RWPE2 (cell line): ENCODE measurements at regions not wholly inside any gene's neighbourhood (a gene's known extent, or its start where the extent isn't known, plus 50 kb on each side); places are given as distances from the start of the nearest gene placed in this dataset.

Source experiments
- ATAC-seq: fragments of 200-7000 bp; cut with Tn5 transposase; 3 replicates; pipeline ENCODE4 v1.9.1; 2021; ENCODE audit warnings: low read depth
- DNase-seq: peaks from one replicate; pipeline ENCODE4 v3.0.0-alpha.2; 2020; ENCODE audit warnings: low spot score
- H3K27ac ChIP-seq: fragments of 450-650 bp; 2 replicates; pipeline ENCODE4 v1.5.1; 2017; ENCODE audit warnings: mild to moderate bottlenecking; ENCODE audit not compliant: poor library complexity, severe bottlenecking
- H3K27me3 ChIP-seq: fragments of 250-450 bp; sonication (Bioruptor Pico); 2 replicates; pipeline ENCODE4 v1.5.1; 2021; ENCODE audit warnings: mild to moderate bottlenecking, moderate library complexity; ENCODE audit not compliant: insufficient read depth, poor library complexity, severe bottlenecking
- H3K36me3 ChIP-seq: fragments of 250-450 bp; sonication (Bioruptor Pico); 2 replicates; pipeline ENCODE4 v1.5.1; 2020; ENCODE audit warnings: low read depth, mild to moderate bottlenecking, moderate library complexity
- H3K4me1 ChIP-seq: fragments of 250-450 bp; sonication (Bioruptor Pico); 2 replicates; pipeline ENCODE4 v1.5.1; 2021; ENCODE audit warnings: mild to moderate bottlenecking, moderate library complexity; ENCODE audit not compliant: insufficient read depth, poor library complexity, severe bottlenecking
- H3K4me3 ChIP-seq: fragments of 250-450 bp; sonication (Bioruptor Pico); 2 replicates; pipeline ENCODE4 v1.5.1; 2021; ENCODE audit warnings: mild to moderate bottlenecking, moderate library complexity; ENCODE audit not compliant: severe bottlenecking
- H3K9me3 ChIP-seq: fragments of 250-450 bp; sonication (Bioruptor Pico); 2 replicates; pipeline ENCODE4 v1.5.1; 2021; ENCODE audit warnings: mild to moderate bottlenecking, moderate library complexity; ENCODE audit not compliant: severe bottlenecking
- TF ChIP-seq, protein P1 (sequence below): fragments of 450-650 bp; IDR thresholded peaks from one replicate; pipeline ENCODE4 v1.5.1; 2017; ENCODE audit warnings: mild to moderate bottlenecking, moderate library complexity; ENCODE audit not compliant: poor library complexity, severe bottlenecking

DNA sequence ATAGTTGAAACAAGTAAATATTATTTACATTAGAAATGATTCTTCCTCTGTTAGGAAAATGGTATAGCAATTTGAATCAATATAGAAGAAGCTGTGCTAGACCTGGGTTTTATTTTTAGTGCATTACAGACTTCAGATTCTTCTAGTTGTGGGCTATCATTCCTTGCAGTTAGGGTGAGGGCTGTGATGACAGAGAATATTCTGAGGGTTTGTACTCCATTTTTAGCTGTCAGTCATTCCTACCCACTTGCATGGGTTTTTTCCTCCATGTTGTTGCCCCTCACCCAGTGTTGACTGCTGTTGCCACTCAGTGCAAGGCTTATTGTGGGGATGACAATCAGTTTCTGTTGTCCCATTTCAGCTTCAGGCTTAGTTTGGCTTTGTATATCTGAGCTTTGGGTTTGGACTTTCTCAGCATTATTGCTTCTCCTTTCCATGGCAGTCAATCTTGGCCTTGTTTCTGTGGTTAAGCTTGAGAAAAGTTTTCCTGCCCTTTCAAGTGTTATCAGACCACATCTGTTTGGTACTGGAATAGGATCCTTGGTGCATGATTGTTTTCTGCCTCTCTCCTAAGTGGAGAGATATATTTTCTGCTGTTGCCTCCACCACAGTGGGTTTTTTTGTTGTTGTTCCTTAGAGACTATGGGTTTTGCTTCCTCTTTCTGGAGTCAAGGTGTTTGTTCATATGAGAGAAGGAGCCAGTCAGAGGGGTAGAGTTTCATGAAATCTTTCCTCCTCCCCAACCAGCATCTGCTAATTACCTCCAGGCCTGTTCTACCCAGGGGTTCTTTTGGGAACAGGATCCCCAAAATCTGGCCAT lies 312.7 kb upstream of the CWC22 start:
- no peak overlapping the region for H3K4me3 ChIP-seq
- TF ChIP-seq, protein P1, sequence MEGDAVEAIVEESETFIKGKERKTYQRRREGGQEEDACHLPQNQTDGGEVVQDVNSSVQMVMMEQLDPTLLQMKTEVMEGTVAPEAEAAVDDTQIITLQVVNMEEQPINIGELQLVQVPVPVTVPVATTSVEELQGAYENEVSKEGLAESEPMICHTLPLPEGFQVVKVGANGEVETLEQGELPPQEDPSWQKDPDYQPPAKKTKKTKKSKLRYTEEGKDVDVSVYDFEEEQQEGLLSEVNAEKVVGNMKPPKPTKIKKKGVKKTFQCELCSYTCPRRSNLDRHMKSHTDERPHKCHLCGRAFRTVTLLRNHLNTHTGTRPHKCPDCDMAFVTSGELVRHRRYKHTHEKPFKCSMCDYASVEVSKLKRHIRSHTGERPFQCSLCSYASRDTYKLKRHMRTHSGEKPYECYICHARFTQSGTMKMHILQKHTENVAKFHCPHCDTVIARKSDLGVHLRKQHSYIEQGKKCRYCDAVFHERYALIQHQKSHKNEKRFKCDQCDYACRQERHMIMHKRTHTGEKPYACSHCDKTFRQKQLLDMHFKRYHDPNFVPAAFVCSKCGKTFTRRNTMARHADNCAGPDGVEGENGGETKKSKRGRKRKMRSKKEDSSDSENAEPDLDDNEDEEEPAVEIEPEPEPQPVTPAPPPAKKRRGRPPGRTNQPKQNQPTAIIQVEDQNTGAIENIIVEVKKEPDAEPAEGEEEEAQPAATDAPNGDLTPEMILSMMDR: no peak
- H3K4me1 ChIP-seq: peaks cover 3% of the 10 kb centered on the region
- no peaks in the 10 kb centered on the region for H3K9me3 ChIP-seq
- H3K27ac ChIP-seq: no peak overlapping the region
- no peaks in the 10 kb centered on the region for H3K27me3 ChIP-seq
- no peaks in the 10 kb centered on the region for H3K36me3 ChIP-seq
- no peak for DNase-seq
- ATAC-seq: no peak

DNA sequence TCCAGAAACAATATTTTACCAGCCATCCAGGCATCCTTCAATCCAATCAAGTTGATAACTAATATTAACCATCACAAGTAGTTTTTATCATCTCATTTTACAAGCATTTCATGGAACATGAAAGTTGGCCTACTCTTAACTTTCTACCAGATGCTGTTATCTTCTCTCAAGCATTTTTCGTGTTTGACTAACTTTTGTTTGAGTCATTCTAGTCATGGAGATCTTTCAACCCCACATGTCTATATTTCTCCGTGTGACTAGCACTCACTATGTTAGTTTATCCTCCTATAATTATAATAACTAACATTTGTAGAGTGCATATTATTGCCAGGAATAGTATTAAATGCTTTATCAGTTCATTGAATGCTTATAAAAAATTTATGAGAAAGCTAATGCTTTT lies 307.0 kb upstream of the CWC22 start:
- no peaks in the 10 kb centered on the region for H3K36me3 ChIP-seq
- H3K4me3 ChIP-seq: no peak overlapping the region
- TF ChIP-seq, protein P1: no peak
- H3K27ac ChIP-seq: no peak overlapping the region
- H3K9me3 ChIP-seq: peaks cover 3% of the 10 kb centered on the region
- no peaks in the 10 kb centered on the region for H3K4me1 ChIP-seq
- no peak for DNase-seq
- no peak for ATAC-seq
- H3K27me3 ChIP-seq: no peaks in the 10 kb centered on the region

DNA sequence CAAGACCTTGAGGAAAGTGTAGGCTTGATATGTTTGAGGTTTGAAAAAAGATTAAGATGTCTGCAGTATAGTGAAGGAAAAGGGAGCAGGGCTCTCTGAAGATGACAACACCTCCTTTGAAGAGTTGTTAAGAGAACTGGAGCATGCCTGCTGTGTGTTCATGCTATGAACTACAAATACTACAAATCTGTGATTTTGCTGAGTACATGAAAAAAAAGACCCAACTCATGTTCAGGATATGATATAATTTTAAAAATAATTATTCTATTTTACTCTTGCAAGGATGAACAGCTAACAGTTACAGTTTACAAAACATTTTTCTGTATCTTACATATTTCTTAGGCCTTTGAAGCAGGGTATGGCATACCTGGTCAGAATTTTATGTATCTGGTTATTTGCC lies 305.4 kb upstream of the CWC22 start:
- ATAC-seq (no peak), DNase-seq (no peak)
- no peaks in the 10 kb centered on the region for H3K36me3 ChIP-seq
- no peaks in the 10 kb centered on the region for H3K27me3 ChIP-seq
- peaks cover 3% of the 10 kb centered on the region for H3K9me3 ChIP-seq
- no peak overlapping the region for H3K27ac ChIP-seq
- H3K4me1 ChIP-seq: no peaks in the 10 kb centered on the region
- no peak overlapping the region for H3K4me3 ChIP-seq
- TF ChIP-seq, protein P1: no peak

DNA sequence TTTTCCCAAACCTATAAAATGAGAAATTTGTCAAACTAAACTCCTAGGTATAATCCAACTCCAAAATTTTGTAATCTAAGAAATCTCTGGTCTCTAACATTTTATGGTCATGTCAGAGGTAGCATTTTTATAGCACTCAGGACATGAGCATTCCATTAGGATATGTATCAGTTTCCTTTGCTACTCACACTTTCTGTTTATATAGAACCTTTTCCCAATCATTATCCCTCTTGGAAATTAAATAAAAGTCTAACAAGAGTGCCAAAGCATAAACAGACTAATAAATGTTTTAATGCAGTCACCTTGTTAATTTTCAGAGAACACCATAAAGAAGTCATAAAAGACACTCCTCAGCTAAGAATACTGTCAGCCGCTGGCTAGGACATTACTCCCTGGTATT lies 300.0 kb upstream of the CWC22 start:
- no peak overlapping the region for H3K4me3 ChIP-seq
- no peak for DNase-seq
- no peaks in the 10 kb centered on the region for H3K27me3 ChIP-seq
- H3K9me3 ChIP-seq: no peaks in the 10 kb centered on the region
- no peak for ATAC-seq
- no peaks in the 10 kb centered on the region for H3K36me3 ChIP-seq
- no peaks in the 10 kb centered on the region for H3K4me1 ChIP-seq
- H3K27ac ChIP-seq: no peak overlapping the region
- TF ChIP-seq, protein P1: no peak

DNA sequence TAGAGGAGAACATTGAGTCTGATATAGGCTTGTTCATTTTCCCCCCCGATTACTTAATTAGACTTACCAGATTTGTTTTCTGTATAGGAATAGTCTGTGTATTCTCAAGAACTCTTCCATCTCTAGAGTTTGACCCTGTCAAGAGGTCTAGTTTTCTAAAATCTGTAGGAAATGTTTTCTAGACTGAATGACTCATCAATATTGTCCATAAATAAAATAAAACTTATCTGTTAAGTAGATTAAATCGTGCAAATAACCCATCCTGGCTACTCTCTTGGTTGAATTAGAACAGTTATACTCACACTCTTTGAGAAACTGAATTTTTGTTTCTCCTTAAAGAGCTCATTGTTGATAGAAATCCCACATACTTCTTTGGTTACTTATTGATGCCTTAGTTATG lies 299.2 kb upstream of the CWC22 start:
- no peak for DNase-seq
- Histone ChIP-seq H3K27me3 (no peaks in the 10 kb centered on the region), H3K27ac (no peak overlapping the region), H3K36me3 (no peaks in the 10 kb centered on the region), H3K4me1 (no peaks in the 10 kb centered on the region), H3K9me3 (no peaks in the 10 kb centered on the region), H3K4me3 (no peak overlapping the region)
- no peak for ATAC-seq
- TF ChIP-seq, protein P1: no peak
